Cardiac muscle cell (in vitro differentiated cells and primary cell): ENCODE measurements at regions not wholly inside any gene's neighbourhood (a gene's known extent, or its start where the extent isn't known, plus 50 kb on each side); places are given as distances from the start of the nearest gene placed in this dataset.

ENCODE experiments used
- DNase-seq, 2 donors: peaks; one replicate each; pipeline versions ENCODE4 v3.0.0 to v3.0.0-alpha.2; 2010 to 2017; ENCODE audit warnings: low read depth in 1 of 2, low spot score in 1 of 2
- H3K27ac ChIP-seq: fragments of 200-600 bp; sonication (generic); 2 replicates; pipeline ENCODE4 v1.5.1; 2016
- H3K27me3 ChIP-seq: fragments of 200-600 bp; sonication (generic); 2 replicates; pipeline ENCODE4 v1.6.0; 2016; ENCODE audit warnings: control low read depth
- H3K36me3 ChIP-seq: fragments of 200-600 bp; sonication (generic); 2 replicates; pipeline ENCODE4 v1.5.1; 2016; ENCODE audit warnings: control low read depth
- H3K4me1 ChIP-seq: fragments of 200-600 bp; sonication (generic); 2 replicates; pipeline ENCODE4 v1.8.1; 2017; ENCODE audit warnings: low read depth, mild to moderate bottlenecking, mixed run types
- H3K4me3 ChIP-seq: fragments of 200-600 bp; sonication (generic); 2 replicates; pipeline ENCODE4 v1.5.1; 2016; ENCODE audit warnings: mild to moderate bottlenecking
- H3K9me3 ChIP-seq: fragments of 200-600 bp; sonication (generic); 2 replicates; pipeline ENCODE4 v1.5.1; 2017; ENCODE audit warnings: low read depth, mild to moderate bottlenecking, control low read depth
- TF ChIP-seq, protein P1 (sequence below): IDR thresholded peaks from 2 replicates; pipeline ENCODE4 v1.5.1; 2012; ENCODE audit warnings: low read depth, mild to moderate bottlenecking, low read length

DNA sequence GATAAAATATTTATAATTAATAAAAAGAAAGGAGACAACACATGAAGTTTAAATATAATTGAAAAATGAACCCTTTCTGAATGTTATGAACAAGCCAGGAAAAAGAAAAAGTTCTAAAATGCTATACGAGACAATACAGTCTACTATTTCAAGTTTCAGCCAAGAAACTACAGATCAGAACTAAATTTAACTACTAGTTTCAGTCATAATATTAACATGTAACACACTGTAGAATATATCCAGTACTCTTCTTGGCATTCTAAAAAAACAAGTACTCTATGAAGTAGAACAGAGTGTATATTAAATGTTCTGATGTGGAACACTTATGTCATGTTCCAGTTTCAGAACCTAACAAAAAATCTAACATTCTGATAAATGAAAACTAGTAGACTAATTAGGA, 679.7 kb downstream of the FAT4 start:
- Histone ChIP-seq H3K9me3 (no peaks in the 10 kb centered on the region), H3K4me3 (no peak overlapping the region), H3K36me3 (no peaks in the 10 kb centered on the region), H3K27ac (no peak overlapping the region), H3K4me1 (peaks cover 7% of the 10 kb centered on the region), H3K27me3 (no peaks in the 10 kb centered on the region)
- TF ChIP-seq, protein P1, sequence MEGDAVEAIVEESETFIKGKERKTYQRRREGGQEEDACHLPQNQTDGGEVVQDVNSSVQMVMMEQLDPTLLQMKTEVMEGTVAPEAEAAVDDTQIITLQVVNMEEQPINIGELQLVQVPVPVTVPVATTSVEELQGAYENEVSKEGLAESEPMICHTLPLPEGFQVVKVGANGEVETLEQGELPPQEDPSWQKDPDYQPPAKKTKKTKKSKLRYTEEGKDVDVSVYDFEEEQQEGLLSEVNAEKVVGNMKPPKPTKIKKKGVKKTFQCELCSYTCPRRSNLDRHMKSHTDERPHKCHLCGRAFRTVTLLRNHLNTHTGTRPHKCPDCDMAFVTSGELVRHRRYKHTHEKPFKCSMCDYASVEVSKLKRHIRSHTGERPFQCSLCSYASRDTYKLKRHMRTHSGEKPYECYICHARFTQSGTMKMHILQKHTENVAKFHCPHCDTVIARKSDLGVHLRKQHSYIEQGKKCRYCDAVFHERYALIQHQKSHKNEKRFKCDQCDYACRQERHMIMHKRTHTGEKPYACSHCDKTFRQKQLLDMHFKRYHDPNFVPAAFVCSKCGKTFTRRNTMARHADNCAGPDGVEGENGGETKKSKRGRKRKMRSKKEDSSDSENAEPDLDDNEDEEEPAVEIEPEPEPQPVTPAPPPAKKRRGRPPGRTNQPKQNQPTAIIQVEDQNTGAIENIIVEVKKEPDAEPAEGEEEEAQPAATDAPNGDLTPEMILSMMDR = no peak
- DNase-seq = no peak

DNA sequence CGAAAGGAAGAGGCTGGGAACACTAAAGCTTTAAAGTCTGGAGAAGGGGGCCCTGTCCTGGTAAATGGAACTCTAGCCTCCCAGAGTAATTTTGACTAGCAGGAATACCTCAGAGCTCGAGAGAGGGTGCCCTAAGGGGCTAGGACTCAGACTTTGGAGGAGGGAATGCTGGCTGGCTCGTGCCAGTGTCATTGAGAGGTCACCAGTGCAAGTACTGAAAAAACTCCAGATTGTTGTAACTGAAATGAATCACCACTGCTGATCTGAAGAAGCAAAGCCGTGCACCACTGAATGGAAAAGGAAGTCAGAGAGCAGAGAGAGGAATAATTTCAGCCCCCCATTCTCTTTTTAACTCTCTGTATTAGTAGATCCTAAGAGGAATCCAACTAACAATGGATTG, 690.2 kb downstream of the FAT4 start:
- Histone ChIP-seq H3K4me1 (no peaks in the 10 kb centered on the region), H3K27me3 (no peaks in the 10 kb centered on the region), H3K9me3 (no peaks in the 10 kb centered on the region), H3K36me3 (no peaks in the 10 kb centered on the region), H3K27ac (no peak overlapping the region), H3K4me3 (no peak overlapping the region)
- DNase-seq = peak; percentile 28 to 39
- TF ChIP-seq, protein P1 = no peak

DNA sequence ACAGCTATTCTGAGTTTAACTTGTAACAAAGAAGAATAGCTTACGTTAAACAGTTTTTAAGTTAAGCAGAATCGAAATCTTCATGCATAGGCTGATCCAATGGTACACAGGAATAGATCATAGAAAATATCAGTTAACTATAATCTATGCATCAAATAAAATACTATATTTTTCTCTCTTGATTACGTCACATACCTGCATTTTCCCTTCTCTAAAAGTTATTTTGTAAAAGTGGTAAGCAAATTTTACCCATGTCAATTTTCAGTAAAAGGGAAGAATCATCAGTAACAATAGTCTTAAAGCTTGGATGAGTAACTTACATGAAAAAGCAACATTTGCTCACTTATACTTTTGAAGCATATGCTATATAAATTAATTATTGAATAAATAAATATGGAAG, 692.4 kb downstream of the FAT4 start:
- Histone ChIP-seq H3K36me3 (no peaks in the 10 kb centered on the region), H3K9me3 (no peaks in the 10 kb centered on the region), H3K4me1 (no peaks in the 10 kb centered on the region), H3K4me3 (no peak overlapping the region), H3K27ac (no peak overlapping the region), H3K27me3 (no peaks in the 10 kb centered on the region)
- TF ChIP-seq, protein P1 = no peak
- DNase-seq = no peak

DNA sequence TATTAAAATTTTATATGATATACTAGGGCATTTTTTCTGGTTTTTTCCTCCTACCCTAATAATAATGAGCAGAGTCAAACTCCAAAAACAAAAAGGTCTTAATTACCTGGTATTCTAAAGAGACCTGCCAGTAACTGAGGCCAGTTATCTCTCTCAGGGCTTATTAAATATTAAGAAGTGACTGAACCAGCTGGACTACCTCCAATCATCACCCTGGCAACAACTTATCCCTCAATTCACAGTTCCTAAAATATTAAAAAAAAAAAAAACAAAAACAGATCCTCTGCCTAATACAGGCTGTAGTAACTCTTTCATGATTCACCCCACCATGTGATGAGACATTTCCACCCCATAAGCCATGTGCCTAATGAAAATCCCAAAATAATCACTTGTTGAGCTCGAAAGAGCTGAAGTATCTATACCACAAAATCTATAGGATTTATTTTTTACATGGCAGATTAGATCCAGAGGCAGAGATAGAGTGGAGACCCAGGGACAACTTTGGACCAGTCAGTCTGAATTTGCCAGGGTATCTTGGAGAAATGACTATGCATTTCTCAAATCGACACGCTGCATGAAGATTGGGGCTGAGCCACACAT, 698.0 kb downstream of the FAT4 start:
- H3K4me3 ChIP-seq = no peak overlapping the region
- DNase-seq = no peak
- TF ChIP-seq, protein P1 = no peak

DNA sequence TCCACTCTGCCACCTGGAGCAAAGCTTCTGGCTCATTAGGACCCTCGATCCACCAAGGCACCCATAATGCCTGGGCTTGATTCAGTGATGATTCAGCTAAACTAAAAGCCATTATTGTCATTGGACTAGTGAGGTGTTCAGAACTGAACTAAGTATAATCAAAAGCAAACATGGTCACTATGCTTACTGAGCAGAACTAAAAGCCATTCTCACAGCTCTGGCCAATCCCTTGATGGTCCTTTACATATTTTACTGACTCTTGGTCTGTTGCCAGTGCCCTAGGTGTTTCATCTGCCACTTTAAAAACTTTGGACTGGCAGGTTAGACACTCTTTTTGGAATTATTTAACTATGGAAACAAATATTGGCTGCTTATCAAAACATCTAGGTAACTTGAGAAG, 703.5 kb downstream of the FAT4 start:
- TF ChIP-seq, protein P1 = no peak
- Histone ChIP-seq H3K4me3 (no peak overlapping the region), H3K27ac (no peak overlapping the region), H3K27me3 (no peaks in the 10 kb centered on the region), H3K9me3 (no peaks in the 10 kb centered on the region), H3K4me1 (no peaks in the 10 kb centered on the region), H3K36me3 (no peaks in the 10 kb centered on the region)
- DNase-seq = no peak

More for the DNA sequence above, 698.0 kb downstream of the FAT4 start:
- H3K27me3 ChIP-seq = no peaks in the 10 kb centered on the region
- H3K36me3 ChIP-seq = no peaks in the 10 kb centered on the region
- H3K9me3 ChIP-seq = no peaks in the 10 kb centered on the region
- no peak overlapping the region for H3K27ac ChIP-seq
- H3K4me1 ChIP-seq = no peaks in the 10 kb centered on the region
